ENCODE measurements at regions not wholly inside any gene's neighbourhood (a gene's known extent, or its start where the extent isn't known, plus 50 kb on each side); places are given as distances from the start of the nearest gene placed in this dataset.

GRCh38 chr13:65307056-65307455, 1923.1 kb downstream of the PCDH9 start:
- DNase-seq (ENCODE audit: low spot score) = no peak
- H3K27me3 ChIP-seq (ENCODE audit: control insufficient read depth in 4 of 4, insufficient read depth in 4 of 4, low read length in 3 of 4) = no peaks in the 10 kb centered on the region
- no peak overlapping the region for H3K9ac ChIP-seq (ENCODE audit: low read depth in 1 of 2, low read length in 2 of 2)
- TF ChIP-seq EGR1 (IDR thresholded peaks at IDR 0.05; ENCODE audit: low read depth in 2 of 2) (no peak), ATF3 (IDR thresholded peaks at IDR 0.05) (no peak), HNF4A (conservative IDR thresholded peaks at IDR 0.05) (no peak)
- TF ChIP-seq, protein P1, sequence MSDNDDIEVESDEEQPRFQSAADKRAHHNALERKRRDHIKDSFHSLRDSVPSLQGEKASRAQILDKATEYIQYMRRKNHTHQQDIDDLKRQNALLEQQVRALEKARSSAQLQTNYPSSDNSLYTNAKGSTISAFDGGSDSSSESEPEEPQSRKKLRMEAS (IDR thresholded peaks at IDR 0.05) = no peak
- TF ChIP-seq, protein P2, sequence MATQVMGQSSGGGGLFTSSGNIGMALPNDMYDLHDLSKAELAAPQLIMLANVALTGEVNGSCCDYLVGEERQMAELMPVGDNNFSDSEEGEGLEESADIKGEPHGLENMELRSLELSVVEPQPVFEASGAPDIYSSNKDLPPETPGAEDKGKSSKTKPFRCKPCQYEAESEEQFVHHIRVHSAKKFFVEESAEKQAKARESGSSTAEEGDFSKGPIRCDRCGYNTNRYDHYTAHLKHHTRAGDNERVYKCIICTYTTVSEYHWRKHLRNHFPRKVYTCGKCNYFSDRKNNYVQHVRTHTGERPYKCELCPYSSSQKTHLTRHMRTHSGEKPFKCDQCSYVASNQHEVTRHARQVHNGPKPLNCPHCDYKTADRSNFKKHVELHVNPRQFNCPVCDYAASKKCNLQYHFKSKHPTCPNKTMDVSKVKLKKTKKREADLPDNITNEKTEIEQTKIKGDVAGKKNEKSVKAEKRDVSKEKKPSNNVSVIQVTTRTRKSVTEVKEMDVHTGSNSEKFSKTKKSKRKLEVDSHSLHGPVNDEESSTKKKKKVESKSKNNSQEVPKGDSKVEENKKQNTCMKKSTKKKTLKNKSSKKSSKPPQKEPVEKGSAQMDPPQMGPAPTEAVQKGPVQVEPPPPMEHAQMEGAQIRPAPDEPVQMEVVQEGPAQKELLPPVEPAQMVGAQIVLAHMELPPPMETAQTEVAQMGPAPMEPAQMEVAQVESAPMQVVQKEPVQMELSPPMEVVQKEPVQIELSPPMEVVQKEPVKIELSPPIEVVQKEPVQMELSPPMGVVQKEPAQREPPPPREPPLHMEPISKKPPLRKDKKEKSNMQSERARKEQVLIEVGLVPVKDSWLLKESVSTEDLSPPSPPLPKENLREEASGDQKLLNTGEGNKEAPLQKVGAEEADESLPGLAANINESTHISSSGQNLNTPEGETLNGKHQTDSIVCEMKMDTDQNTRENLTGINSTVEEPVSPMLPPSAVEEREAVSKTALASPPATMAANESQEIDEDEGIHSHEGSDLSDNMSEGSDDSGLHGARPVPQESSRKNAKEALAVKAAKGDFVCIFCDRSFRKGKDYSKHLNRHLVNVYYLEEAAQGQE (IDR thresholded peaks at IDR 0.05) = no peak
- no peaks in the 10 kb centered on the region for H3K4me1 ChIP-seq (ENCODE audit: control insufficient read depth in 4 of 4, insufficient read depth in 4 of 4, low read length in 3 of 4)
- no peak overlapping the region for H3K4me3 ChIP-seq (ENCODE audit: low read depth in 1 of 3, low read length in 3 of 3)
- peaks cover 0 to 9% (median under 1%) of the 10 kb centered on the region in 4 donors for H3K9me3 ChIP-seq (ENCODE audit: control insufficient read depth in 4 of 4, low read length in 3 of 4)
- H3K36me3 ChIP-seq (ENCODE audit: control insufficient read depth in 4 of 4, insufficient read depth in 3 of 4, low read depth in 1 of 4, low read length in 3 of 4) = no peaks in the 10 kb centered on the region
- WGBS = 85% methylated on average over 1 of the region's 1 CpG
- no peak overlapping the region for H3K27ac ChIP-seq (ENCODE audit: low read depth in 1 of 2, low read length in 2 of 2)

DNA sequence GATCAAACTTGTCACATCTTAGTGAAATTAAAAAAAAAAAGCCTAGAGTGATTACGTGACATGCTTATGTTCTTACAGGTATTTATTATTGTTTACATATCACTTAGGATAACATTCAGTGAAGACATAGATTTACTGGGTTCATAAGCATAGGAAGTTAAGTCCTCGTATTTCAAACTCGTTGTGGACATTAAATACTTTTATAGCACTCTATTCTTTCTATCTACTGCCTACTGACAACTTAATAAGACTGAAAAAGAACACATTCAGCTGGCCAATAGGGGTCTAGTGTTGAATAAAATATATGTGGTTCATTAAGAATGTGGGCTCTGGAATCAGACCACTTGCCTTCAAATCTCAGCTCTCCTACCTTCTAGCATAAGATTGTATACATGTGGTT, 1927.4 kb downstream of the PCDH9 start:
- no peaks in the 10 kb centered on the region for H3K4me1 ChIP-seq (ENCODE audit: control insufficient read depth in 4 of 4, insufficient read depth in 4 of 4, low read length in 3 of 4)
- H3K27ac ChIP-seq (ENCODE audit: low read depth in 1 of 2, low read length in 2 of 2) = no peak overlapping the region
- H3K27me3 ChIP-seq (ENCODE audit: control insufficient read depth in 4 of 4, insufficient read depth in 4 of 4, low read length in 3 of 4) = no peaks in the 10 kb centered on the region
- H3K4me3 ChIP-seq (ENCODE audit: low read depth in 1 of 3, low read length in 3 of 3) = no peak overlapping the region
- H3K9ac ChIP-seq (ENCODE audit: low read depth in 1 of 2, low read length in 2 of 2) = no peak overlapping the region
- H3K36me3 ChIP-seq (ENCODE audit: control insufficient read depth in 4 of 4, insufficient read depth in 3 of 4, low read depth in 1 of 4, low read length in 3 of 4) = no peaks in the 10 kb centered on the region
- DNase-seq (ENCODE audit: low spot score) = no peak
- 72% methylated on average over 3 of the region's 3 CpGs for WGBS
- no peaks in the 10 kb centered on the region for H3K9me3 ChIP-seq (ENCODE audit: control insufficient read depth in 4 of 4, low read length in 3 of 4)
- TF ChIP-seq, protein P3, sequence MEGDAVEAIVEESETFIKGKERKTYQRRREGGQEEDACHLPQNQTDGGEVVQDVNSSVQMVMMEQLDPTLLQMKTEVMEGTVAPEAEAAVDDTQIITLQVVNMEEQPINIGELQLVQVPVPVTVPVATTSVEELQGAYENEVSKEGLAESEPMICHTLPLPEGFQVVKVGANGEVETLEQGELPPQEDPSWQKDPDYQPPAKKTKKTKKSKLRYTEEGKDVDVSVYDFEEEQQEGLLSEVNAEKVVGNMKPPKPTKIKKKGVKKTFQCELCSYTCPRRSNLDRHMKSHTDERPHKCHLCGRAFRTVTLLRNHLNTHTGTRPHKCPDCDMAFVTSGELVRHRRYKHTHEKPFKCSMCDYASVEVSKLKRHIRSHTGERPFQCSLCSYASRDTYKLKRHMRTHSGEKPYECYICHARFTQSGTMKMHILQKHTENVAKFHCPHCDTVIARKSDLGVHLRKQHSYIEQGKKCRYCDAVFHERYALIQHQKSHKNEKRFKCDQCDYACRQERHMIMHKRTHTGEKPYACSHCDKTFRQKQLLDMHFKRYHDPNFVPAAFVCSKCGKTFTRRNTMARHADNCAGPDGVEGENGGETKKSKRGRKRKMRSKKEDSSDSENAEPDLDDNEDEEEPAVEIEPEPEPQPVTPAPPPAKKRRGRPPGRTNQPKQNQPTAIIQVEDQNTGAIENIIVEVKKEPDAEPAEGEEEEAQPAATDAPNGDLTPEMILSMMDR (IDR thresholded peaks at IDR 0.05; ENCODE audit: low read depth, low read length, missing input control) = no peak
- no peak for TF ChIP-seq HNF4A (conservative IDR thresholded peaks at IDR 0.05)
- TF ChIP-seq RXRA (IDR thresholded peaks at IDR 0.05) = no peak
- TF ChIP-seq EGR1 (IDR thresholded peaks at IDR 0.05; ENCODE audit: low read depth in 2 of 2) = no peak
- TF ChIP-seq ZBTB33 (IDR thresholded peaks at IDR 0.05) = no peak
- no peak for TF ChIP-seq YY1 (IDR thresholded peaks at IDR 0.05)
- TF ChIP-seq HNF4G (IDR thresholded peaks at IDR 0.05) = no peak
- TF ChIP-seq FOXA1 (IDR thresholded peaks at IDR 0.05) = no peak
- no peak for TF ChIP-seq GABPA (IDR thresholded peaks at IDR 0.05 in 1 of 2, conservative IDR thresholded peaks at IDR 0.05 in 1 of 2)
- no peak for TF ChIP-seq SP1 (IDR thresholded peaks at IDR 0.05)
- TF ChIP-seq JUND (IDR thresholded peaks at IDR 0.05) = no peak
- TF ChIP-seq ATF3 (IDR thresholded peaks at IDR 0.05) = no peak
- no peak for TF ChIP-seq FOXA2 (IDR thresholded peaks at IDR 0.05)
- TF ChIP-seq NR2F2 (IDR thresholded peaks at IDR 0.05) = no peak
- TF ChIP-seq TAF1 (conservative IDR thresholded peaks at IDR 0.05) = no peak

Data from liver (tissue), 8 donors.